ENCODE measurements at regions not wholly inside any gene's neighbourhood (a gene's known extent, or its start where the extent isn't known, plus 50 kb on each side); places are given as distances from the start of the nearest gene placed in this dataset.

DNA sequence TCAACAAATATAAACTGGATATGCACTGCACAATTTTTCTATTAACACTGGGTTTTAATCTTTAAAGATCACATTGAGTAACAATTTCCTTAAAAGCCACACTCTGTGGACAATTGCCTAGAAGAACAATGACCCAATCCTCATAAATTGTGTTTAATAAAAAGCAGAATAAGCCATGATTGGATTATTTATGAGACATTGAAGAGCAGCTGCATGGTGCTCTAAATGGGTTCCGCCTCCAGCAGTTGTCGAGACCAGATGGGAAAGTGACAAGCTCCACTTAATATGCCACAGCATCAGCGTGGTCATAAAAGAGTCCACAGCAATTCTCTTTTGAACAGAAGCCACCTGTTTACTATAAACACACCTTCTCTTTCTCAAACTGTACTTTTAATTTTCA lies 635.2 kb upstream of the FRG1 start:
- no peak for DNase-seq

DNA sequence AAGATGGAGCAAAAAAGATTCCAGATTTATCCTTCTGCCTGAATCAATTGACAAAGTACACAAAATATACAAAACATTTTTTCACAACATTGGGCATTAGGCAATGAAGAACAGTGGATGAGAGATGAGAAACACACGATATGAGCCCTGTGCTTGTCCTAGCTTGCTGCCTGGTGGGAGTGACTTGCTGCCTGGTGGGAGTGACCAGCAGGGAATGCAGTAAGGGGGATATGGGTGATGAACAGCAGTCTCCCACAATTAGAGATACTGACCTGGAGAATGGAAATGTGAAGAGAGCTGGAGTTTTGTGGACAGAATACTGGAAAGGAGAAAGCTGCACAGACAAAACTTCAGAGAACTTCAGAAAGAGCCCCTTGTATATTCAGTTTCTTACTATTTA lies 629.4 kb upstream of the FRG1 start:
- no peak for DNase-seq

DNA sequence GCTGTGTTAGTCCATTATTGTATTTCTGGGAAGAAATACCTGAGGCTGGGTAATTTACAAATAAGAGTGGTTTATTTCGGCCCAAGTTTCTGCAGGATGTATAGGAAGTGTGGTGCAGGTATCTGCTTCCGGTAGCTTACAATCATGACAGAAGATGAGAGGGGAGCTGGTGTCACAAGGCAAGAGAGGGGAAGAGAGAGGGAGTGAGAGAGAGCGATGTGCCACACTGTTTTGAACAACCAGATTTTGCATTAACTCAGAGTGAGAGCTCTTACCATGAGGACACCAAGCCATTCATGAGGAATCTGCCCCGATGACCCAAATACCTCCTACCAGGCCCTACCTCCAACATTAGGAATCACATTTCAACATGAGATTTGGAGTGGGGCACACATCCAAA lies 627.6 kb upstream of the FRG1 start:
- no peak for DNase-seq

DNA sequence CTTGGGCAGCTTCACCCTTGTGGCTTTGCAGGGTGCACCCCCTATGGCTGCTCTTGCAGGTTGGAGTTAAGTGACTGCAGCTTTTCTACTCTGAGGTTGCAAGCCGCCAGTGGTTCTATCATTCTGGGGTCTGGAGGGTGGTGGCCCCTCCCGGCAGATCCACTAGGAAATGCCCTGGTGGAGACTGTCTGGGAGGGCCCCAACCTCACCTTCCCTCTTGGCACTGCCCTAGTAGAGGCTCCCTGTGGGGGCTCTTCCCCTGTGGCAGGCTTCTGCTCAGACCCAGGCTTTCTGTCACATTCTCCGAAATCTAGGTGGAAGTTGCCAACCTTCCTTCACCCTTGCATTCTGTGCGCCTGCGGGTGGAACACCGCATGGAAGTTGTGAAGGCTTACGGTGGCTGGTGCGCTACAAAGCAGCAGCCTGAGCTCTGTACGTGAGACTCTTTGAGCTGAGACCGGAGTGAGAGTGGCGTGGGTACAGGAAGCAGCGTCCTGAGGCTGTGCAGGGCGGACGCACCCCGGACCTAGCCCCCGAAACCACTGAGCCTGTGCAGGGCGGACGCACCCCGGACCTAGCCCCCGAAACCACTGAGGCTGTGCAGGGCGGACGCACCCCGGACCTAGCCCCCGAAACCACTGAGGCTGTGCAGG lies 626.7 kb upstream of the FRG1 start:
- DNase-seq, result no peak

DNA sequence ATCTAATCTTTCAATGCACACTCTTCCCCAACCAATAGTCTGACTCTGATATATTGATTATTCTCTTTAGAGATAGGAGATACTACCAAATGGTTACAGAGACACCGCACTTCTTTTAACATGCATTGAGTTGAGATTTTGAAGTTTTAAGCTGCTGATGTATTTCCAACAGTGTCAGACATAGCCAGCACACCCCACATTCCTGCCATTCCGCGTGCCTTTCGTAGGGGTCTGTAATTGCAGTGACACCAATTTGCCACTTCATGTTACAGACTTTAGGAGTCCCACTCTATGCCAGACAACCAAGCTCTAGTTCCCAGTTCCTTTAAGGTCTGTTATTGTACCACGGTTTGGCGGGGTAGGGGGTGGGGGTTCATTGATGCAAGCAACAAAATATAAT lies 618.2 kb upstream of the FRG1 start:
- DNase-seq, result no peak

DNA sequence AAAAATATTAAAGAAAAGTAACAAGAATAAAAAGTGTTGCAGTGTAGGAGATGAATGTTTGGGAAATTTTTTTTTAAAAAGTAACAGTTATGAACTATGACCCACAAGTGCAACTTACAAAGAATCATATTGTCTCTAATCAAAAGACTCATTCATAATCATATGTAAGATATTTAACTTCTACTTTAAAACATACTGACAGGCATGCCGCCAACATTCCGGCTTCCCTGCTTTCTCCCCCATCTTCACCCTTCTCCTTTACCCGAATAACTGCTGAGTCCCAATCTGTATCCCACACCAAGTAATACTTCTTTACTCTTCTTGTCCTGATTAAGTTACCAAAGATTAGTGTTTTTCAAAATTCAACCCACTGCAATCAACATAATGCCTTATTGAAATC lies 598.8 kb upstream of the FRG1 start:
- DNase-seq, result no peak

DNA sequence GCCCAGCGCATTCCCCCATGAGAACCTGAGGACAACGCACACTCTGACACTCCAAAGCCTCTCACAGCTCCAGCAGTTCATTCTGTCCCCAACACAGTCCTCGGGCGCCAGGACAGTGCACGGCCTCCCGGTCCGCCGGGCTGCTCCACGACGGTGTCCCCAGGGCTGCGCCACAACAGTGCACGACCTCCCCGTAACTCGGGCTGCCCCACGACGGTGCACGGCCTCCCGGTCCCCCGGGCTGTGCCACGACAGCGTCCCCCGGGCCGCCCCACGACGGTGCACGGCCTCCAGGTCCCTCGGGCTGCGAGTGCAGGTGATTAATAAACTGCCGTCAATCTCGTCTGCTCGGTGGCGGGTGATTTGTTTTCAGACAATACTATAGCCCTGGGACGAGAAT lies 585.1 kb upstream of the FRG1 start:
- DNase-seq, result no peak

DNA sequence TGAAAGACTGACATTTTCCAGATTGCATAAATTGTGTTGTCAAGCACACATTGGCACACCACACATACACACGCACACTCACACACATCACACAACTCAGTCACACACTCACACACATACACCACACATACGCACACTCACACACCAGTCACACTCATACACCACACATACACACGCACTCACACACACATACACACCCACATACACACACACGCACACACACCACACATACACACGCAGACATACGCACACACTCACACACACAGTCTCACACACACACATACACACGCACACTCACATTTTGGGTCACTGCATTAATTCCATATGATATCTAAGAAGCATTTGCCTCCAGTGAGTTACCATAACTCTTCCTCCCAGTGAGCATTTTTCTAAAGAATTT lies 578.3 kb upstream of the FRG1 start:
- no peak for DNase-seq

DNA sequence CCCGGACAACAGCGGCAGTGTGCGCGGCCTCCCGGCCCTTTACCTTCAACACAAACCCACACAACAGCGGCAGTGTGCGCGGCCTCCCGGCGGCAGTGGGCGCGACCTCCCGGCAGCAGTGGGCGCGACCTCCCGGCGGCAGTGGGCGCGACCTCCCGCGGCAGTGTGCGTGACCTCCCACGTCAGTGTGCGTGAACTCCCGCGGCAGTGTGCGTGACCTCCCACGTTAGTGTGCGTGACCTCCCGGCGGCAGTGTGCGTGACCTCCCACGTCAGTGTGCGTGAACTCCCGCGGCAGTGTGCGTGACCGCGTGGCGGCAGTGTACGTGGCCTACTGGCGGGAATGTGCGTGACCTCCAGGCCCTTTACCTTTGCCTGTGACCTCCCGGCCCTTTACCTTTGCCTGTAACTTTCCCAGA lies 576.6 kb upstream of the FRG1 start:
- DNase-seq, result no peak

DNA sequence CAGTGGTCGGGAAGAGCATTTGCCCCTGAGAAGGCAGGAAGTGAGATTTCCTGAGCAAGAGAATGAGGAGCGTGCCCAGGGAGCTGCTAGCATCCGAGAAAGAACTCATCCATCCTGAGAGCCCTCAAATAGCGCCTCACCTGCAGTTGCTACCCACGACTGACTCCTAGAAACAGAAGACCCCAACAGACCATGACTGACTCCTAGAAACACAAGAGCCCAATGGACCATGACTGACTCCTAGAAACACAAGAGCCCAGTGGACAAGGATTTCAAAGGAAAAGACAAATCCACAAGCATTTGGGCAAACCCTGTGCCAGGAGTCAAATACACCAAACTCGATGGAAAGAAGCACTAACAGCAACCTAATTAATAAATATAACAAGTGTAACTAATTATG lies 575.2 kb upstream of the FRG1 start:
- no peak for DNase-seq

DNA sequence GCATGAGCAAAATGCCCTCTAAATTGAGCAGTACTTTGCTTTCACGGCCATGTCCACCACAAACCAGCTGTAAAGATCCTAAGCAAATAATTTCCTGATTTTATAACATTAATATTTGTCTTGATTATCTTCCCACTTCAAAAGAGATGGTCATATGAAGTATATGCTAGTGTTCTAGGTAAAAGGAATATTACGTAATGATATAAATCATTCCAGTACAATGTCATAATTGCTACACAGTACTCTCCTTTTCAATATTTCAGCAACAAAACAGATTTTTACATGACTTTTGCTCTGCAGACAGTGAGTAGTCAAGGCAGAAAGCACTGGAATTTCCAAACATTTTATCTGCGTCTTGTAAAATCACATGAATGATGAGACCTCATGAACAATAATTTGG lies 572.8 kb upstream of the FRG1 start:
- no peak for DNase-seq

DNA sequence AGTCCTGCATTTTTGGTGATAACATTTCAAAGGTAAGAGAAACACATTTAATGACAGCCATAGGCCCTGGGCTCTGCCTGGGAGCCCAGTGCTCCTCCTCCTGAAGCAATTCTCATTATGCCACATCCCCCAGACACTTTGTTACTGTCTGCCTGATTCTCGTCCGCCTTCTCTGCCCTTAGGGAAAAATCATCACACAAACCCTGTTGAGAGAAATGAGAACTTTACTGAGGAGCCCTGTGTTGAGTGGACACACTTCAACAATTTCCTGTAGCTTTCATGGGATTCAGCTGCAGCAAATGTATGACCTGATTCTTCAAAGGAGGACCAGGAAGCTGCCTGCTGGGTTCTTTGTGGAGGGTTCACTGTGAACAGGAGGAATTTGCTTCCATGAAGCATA lies 566.5 kb upstream of the FRG1 start:
- no peak for DNase-seq

DNA sequence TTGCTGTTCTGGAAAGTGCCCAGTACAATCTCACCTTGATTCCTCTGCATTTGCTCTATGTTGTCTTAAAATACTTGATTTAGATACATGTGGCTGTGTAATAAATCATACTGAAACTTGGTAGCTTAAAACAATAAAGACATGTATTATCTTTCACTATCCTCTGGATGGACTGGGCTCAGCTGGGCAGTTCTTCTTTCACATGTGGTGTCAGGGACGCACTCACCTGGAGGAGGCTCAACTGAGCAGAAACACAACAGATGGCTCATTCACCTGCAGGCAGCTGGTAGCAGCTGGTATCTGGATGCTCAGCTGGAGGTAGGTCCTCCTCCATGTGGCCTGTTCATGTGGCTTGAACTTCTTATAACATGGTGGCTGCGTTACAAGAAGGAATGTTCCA lies 563.8 kb upstream of the FRG1 start:
- DNase-seq, result no peak

DNA sequence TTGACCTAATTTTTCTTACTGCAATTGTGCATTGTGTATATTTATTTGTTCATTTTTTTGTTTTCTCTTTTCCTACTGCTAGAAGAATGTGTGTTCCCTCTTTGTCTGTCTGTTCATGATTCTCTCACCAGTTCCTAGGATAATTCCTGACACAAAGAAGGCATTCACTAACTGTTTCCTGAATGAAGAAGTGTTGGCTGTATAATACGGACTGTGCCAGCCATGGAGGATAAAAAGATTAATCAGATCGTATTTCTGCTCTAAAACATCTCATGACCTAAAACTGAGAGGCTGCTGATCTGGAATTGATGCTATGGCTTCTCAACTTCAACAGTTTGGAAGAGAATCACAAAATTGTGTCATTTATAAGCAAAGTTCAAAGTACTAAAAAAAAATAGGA lies 563.1 kb upstream of the FRG1 start:
- DNase-seq, result no peak

DNA sequence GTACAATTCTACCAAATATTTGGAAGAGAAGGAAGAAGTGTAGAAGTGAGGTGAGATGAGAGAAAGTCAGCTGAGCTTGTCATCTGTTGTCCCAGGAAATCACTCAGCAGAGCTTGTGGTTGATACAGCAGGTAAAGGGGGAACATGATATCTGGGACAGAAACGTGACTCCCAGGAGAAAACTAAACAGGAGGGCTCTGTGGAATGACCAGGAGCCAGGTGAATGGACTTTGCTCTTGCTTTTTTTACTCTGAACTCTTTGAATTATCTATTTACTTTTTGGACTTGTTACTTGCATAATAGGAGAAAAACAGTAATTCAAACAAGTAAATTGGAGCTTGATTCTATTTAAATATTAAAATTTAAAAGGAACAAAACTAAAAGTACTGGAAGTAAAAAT lies 555.6 kb upstream of the FRG1 start:
- no peak for DNase-seq

DNA sequence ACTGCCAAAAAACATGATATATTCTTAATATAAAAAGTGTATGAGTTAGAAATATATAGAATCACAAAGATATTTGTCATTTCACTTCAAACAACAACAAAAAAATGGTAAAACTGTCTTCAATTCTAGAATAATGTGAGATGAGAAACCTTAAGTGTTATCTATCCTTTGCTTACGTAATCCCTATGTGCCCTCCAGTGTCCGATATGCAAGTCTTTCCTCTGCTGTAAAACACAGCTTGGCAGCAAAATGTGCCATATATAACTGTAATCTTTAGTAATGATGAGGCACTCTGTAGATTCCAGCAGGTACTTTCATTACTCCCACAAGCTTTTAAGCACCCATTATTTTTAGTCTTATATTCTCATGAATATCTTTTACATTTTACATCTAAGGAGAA lies 555.1 kb upstream of the FRG1 start:
- no peak for DNase-seq

DNA sequence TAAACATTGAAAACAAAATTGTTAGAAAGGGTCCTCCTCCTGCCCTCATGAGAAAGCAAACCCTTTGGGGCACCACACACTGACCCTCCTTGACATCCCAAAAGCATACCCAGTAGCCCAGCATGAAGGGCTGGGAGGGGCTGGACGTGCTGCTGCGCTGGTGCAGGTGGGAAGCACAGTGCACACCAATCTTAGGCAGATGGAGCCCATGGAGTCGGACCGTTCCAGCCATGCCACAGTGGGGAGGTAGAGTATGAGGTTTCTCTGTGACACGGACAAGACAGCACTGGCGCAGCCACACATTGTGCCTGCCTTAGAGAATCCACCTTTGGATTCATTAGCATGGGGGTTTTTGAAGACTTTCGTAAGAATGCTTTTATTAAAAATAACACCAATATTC lies 544.2 kb upstream of the FRG1 start:
- DNase-seq, result no peak

DNA sequence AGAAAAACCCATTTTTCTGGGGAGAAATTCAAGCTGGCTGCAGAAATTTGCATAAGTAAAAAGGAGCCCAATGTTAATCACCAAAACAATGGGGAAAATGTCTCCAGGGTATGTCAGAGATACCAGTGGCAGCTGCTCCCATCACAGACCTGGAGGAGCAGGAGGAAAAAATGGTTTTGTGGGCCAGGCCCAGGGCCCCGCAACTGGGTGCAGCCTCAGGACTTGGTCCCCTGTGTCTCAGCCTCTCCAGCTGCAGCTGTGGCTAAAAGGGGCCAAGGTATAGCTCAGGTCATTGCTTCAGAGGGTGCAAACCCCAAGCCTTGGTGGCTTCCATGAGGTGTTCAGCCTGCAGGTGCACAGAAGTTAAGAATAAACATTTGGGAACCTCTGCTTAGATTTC lies 536.4 kb upstream of the FRG1 start:
- no peak for DNase-seq

DNA sequence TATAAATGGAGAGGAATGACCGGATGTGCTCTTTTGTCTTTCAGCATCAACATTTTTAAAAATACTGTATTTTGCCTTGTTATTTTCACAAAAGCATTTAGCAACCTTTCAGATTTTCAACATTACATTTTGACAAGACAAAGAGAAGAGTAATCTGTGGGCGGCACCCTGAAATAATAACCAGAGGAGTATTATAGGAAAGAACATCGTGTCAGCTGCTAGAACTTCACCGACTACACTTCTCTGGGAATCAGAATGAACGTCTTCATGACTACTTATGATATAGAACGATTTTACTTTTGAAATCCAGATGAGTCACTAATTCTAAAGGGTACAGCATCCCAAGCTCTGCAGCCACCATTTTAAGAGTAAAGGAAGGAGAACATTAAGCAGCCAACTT lies 531.5 kb upstream of the FRG1 start:
- DNase-seq, result no peak

DNA sequence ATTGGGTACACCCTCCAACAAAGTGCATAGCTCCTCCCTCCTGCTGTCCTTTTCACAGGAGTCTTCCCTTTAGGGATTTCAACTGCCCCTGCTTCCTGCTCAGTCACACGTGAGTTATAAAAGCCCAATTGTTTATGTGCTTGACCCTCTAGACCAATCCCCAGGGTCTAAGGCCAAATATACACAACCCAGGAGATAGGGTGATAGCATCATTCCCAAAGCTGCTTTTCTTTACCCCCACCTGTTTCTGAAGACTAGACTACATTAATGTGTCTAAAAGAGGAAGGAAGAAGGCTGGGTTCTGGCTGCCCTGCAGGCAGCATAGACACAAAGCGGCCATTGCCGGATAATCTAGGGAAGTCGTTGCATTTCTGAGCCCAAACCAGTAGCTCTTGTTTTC lies 526.7 kb upstream of the FRG1 start:
- DNase-seq, result no peak

DNA sequence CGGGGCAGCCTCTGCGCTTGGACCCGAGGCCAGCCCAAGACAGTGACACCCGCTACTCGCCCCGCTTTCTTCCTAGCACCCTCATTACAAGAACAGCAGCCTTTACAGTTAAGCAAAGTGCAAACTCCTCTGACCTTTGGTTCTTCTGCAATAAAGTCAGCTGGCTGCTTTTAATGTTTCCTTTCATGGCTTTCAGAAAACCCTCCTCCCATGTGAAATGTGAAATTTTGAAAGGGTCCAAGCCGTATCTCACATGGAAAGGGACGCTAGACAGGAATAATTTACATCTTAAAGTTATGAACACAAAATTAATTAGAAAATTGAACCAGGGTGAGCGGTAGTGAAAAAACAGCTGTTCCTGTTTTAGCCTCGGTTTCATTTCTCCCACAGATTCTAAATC lies 520.1 kb upstream of the FRG1 start:
- no peak for DNase-seq

DNA sequence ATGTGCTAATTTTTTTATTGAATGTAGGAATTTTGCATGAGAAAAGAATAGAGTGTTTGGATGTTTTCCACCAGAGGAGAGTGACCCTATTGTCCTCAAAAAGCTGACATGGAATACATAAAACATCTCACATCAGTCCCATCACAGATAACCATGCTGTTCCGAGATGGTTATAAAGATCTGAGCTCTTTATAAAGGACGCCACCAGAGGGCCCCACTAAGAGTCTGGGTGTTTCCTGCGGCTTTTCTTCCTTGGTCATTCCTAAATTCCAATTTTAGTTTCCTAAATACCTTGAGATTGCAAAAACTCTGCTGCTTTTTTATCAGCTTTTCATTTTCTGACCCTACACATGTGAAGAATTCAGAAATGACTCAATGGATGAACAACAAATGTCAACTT lies 504.5 kb upstream of the FRG1 start:
- DNase-seq, result no peak

DNA sequence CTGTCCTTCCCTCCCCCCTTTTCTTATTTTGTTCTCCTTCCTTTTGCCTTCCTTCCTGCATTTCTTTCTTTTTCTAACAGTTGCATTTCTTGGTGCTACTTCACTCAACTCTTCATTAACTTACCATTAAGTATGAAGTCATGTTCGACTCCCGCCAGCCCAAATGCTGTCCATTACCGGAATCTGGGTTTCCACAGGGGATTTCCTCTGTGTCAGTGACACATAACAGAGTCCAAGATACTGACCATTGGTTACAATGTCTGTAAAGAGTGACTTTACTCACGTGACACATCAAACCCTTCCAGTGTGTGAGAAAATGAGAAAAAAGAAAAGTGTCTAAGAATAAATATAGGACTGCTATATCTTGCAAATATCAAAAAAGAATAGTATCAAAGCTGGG lies 500.0 kb upstream of the FRG1 start:
- no peak for DNase-seq

DNA sequence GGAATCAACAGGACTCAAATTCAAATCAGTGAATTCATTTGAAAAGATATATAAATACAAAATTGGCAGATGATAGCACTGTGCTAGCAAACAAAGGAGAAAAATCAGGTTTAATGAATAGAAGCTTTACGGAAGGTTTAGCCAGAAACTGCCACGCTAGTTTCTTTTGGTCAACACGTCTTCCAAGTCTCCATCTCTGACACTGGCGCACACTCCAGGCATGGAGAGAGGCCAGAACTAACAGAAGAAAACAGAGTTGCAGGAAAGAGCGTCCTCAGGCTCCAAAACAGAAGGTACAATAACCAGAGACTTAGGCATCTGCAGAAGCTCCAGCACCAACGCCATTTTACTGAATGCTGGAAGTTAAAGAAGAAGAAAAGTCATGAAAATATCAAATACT lies 497.3 kb upstream of the FRG1 start:
- no peak for DNase-seq

DNA sequence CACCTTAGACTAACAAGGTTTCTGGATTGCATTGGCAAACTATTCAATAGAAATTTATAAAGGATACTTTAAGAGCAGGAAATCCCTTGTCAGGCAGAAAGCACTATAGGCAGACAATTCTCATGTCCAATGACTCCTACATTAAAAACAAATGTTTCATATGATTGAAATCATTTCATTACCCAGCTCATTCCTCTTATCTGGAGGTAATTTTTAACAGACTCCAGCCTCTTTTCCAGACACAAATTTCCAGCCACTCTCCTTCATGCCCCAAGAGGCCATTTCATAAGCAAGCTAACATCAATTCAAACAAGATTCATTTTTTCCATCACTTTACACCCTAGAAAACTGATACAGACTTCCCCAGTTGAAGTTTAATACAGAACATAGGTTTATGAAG lies 495.1 kb upstream of the FRG1 start:
- DNase-seq, result no peak

DNA sequence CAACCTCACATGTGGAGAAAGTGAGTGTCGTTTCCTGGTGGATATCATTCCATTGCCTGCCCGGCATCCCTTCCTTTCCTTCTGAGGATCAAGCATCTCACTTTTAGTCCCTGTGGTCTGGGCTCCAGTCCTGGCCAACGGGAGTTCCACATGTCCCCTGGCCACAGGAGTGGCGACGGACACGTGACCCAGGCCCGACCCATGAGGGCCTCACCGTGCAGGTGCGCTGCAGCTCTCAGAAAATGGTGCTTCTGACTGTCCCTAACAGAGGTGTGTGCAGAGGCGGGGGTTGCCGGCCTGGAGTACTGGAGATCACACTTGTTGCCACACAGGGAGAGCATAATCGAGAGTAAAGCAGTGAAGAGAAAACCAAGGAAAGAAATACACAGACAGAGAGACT lies 476.9 kb upstream of the FRG1 start:
- DNase-seq, result no peak

All from activated CD4-positive, alpha-beta T cell treated with anti-CD3 and anti-CD28 coated beads for 4 hours (primary cell).